BJ (cell line): ENCODE measurements at regions not wholly inside any gene's neighbourhood (a gene's known extent, or its start where the extent isn't known, plus 50 kb on each side); places are given as distances from the start of the nearest gene placed in this dataset.
A peak's percentile ranks its signal among the peaks of the same experiment; 100 is the strongest.

Experiments
- CTCF ChIA-PET: fragments of 350-600 bp; formaldehyde crosslinking; extraction: SDS; loops from one replicate; lab custom pipeline; 2021; ENCODE audit warnings: antibody characterized with exemption, inconsistent platforms; lab: Yijun Ruan, JAX
- POLR2A ChIA-PET: fragments of 300-600 bp; sonication (Branson Sonifier 250); formaldehyde crosslinking; extraction: SDS; loops from one replicate; lab custom pipeline; 2021; ENCODE audit warnings: antibody characterized with exemption; lab: Charles Lee
- DNase-seq: peaks from one replicate; pipeline ENCODE4 v3.0.0-alpha.2; 2011; ENCODE audit warnings: low read depth
- H3K27me3 ChIP-seq: 2 replicates; pipeline ENCODE4 v1.6.0; 2011; ENCODE audit warnings: low read length; ENCODE audit not compliant: control insufficient read depth, insufficient read depth
- H3K36me3 ChIP-seq: 2 replicates; pipeline ENCODE4 v1.5.1; 2011; ENCODE audit warnings: low read length; ENCODE audit not compliant: control insufficient read depth, insufficient read depth
- H3K4me3 ChIP-seq: 2 replicates; pipeline ENCODE4 v1.5.1; 2011; ENCODE audit warnings: low read depth, mild to moderate bottlenecking, control low read depth, low read length
- CTCF ChIP-seq: IDR thresholded peaks from 2 replicates; pipeline ENCODE4 v1.5.1; 2011; ENCODE audit warnings: low read depth, mild to moderate bottlenecking, control low read depth, inconsistent platforms, low read length, moderate library complexity; ENCODE audit not compliant: insufficient read depth

GRCh38 chr10:28374036-28374435 lies 71.2 kb upstream of the MPP7 start:
- no peak for DNase-seq
- no peak overlapping the region for H3K4me3 ChIP-seq
- ChIA-PET CTCF (interaction anchor here (1.0 to 1.1 kb wide), 2 partner anchors 20 to 123 kb away, joined by 3 read pairs; no protein-coding TSS in a partner anchor), POLR2A (no interaction called here)
- H3K27me3 ChIP-seq = peaks cover 6% of the 10 kb centered on the region
- no peaks in the 10 kb centered on the region for H3K36me3 ChIP-seq
- no peak for TF ChIP-seq CTCF

DNA sequence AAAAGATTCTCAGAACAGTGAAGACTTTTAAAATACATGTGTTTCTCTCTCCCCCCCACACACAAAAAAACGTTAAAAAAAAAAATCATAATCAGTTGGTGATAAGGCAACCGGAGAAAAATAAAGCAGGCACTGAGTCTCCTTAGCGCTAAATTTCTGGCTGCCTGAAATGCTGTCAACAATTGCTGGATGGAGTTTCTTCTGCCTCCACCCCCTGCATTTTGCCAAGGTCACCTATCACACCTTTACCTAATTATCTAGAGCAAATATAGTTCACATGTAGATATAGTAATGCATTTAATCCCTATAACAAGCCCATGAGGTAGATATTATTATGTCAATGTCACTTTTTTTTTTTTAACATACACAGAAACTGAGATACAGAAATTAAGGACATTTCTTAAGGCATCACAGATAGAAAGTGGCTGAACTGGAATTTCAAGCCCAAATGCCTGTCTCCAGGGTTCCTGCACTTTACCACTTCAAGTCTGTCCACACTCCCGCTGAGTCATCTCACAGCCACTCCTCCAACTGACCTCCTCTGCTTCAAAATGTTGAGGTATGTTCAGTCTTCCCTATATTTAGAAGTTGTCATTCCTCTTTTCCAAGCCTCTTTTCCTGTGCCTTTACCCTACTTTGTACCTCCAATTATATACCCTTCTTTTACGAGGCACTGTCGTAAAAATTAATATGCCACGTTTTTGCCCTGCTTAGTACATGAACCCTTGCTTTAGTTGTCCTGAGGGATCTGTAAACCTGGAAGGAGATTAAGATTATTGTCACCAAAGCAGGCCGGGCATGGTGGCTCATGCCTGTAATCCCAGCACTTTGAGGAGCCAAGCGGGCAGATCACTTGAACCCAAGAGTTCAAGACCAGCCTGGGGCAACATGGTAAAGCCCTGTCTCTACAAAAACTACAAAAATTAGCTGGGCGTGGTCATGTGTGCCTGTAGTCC lies 72.8 kb upstream of the MPP7 start:
- H3K27me3 ChIP-seq = peaks cover 6% of the 10 kb centered on the region
- DNase-seq = no peak
- no peak for TF ChIP-seq CTCF
- H3K4me3 ChIP-seq = no peak overlapping the region
- ChIA-PET CTCF (interaction anchor here (0.9 to 1.4 kb wide), 4 partner anchors 18 to 127 kb away, joined by 3 to 4 read pairs (median 4); no protein-coding TSS in a partner anchor), POLR2A (no interaction called here)
- H3K36me3 ChIP-seq = no peaks in the 10 kb centered on the region

DNA sequence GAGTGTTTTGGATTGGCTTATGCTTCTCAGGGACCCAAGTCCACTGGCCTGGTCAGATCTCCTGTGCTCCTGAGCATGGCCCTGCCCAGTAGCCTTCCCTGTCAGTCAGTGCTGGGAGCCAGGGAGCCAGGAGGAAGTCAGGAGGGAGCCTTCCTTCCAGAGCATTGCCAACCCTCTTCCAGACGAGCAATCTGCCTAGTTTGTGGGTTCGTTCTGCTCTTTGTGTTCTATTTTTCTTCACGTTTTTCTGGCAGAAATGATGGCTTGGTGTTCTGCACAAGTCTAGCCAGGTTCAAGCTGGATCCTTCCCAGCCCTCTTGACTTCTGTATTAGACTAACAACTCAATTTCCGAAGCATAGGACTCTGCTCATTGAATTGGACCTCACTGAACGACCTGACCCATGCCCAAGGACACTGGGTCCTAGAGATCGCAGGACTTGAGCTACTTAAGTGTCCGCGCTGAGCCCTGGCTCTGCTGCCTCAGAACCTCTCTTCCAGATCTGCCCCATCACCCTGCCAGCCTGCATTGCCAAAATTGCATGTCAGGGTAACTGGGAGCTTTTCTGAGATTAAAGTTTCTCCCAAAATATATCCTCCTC lies 76.2 kb upstream of the MPP7 start:
- DNase-seq = no peak
- Histone ChIP-seq H3K4me3 (no peak overlapping the region), H3K36me3 (no peaks in the 10 kb centered on the region), H3K27me3 (peaks cover 13% of the 10 kb centered on the region)
- POLR2A ChIA-PET = no interaction called here
- TF ChIP-seq CTCF = no peak
- CTCF ChIA-PET = interaction anchor here (0.8 to 5.7 kb wide), 5 partner anchors 12 to 132 kb away, joined by 4 to 119 read pairs (median 54); no protein-coding TSS in a partner anchor

DNA sequence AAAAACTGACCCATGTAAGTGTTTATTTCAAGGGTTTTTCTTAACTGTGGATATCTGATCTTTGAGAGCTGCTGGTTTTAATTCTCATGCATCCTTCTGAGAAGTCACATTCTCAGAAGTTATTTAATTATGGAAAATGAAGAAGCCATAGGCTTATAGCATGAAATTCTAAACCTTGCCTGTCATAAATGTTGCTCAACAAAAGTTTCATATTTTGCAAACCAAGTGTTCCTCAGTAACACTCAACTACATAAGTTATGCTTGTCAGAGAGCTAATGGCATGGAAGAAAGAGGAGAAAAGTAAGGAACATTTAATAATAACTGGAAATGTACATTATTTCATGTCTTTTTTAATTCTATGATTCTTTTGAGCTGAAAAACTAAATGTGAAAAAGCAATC lies 78.6 kb upstream of the MPP7 start:
- ChIA-PET CTCF (interaction anchor here (0.6 to 5.7 kb wide), 30 partner anchors 10 to 934 kb away, joined by 3 to 119 read pairs (median 4); partner anchors contain the start of genes MKX and MPP7), POLR2A (no interaction called here)
- DNase-seq = no peak
- Histone ChIP-seq H3K27me3 (peaks cover 16% of the 10 kb centered on the region), H3K4me3 (no peak overlapping the region), H3K36me3 (no peaks in the 10 kb centered on the region)
- TF ChIP-seq CTCF = no peak

GRCh38 chr10:28381903-28382347 lies 79.1 kb upstream of the MPP7 start:
- H3K27me3 ChIP-seq = peaks cover 14% of the 10 kb centered on the region
- ChIA-PET POLR2A (no interaction called here), CTCF (interaction anchor here (0.6 to 5.7 kb wide), 35 partner anchors 10 to 936 kb away, joined by 3 to 119 read pairs (median 4); partner anchors contain the start of genes MKX and MPP7)
- no peak overlapping the region for H3K4me3 ChIP-seq
- peak; percentile 89 for TF ChIP-seq CTCF
- no peaks in the 10 kb centered on the region for H3K36me3 ChIP-seq
- DNase-seq = peak; percentile 50
